Dermis blood vessel endothelial cell (primary cell): ENCODE measurements at regions not wholly inside any gene's neighbourhood (a gene's known extent, or its start where the extent isn't known, plus 50 kb on each side); places are given as distances from the start of the nearest gene placed in this dataset.
"Not testable (repeated sequence)": the region's sequence is repeated elsewhere in the genome, so short reads cannot be mapped to it uniquely, and the experiment has no call there.

ENCODE experiments used
- DNase-seq: peaks from one replicate; pipeline ENCODE4 v3.0.0; 2010

DNA sequence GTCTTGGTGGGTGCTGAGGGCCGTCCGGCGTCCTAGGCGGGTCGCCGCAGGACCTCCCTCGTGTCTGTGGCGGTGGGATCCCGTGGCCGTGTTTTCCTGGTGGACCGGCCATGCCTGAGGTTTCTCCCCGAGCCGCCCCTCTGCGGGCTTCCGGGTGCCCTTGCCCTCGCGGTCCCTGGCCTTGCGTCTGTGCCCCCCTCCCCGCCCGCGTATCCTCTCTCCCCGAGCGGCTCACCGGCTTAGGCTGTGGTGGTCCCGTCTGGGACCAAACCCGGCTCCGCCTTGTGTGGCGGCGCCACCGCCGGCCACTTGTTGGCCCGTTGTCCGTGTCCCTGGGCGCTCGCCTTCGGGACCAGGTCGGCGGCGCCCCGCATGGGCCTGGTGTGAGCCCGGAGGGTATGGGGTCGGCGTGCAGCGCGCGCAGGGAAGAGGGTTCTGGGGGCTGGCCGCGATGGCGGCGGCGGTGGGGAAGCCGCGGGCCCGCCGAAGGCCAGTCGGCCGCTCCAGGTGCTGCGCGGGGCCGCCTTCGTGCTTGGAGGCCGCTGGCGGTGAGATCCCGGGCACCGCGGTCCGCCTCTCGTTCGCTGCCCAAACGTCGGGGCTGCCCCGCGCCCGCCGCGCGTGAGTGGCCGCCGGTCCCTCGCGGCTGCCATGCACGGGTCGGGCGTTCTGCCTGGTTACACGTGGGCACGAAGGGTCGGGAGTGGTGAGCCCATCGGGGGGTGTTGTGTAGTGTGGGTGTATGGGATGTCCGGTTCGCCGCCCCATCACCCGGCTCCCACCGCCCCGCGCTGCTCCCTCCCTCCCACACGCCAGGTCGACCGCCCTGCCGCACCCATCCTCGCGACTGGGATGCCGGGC lies 3899.1 kb upstream of the OR11H1 start:
- DNase-seq: no peak

DNA sequence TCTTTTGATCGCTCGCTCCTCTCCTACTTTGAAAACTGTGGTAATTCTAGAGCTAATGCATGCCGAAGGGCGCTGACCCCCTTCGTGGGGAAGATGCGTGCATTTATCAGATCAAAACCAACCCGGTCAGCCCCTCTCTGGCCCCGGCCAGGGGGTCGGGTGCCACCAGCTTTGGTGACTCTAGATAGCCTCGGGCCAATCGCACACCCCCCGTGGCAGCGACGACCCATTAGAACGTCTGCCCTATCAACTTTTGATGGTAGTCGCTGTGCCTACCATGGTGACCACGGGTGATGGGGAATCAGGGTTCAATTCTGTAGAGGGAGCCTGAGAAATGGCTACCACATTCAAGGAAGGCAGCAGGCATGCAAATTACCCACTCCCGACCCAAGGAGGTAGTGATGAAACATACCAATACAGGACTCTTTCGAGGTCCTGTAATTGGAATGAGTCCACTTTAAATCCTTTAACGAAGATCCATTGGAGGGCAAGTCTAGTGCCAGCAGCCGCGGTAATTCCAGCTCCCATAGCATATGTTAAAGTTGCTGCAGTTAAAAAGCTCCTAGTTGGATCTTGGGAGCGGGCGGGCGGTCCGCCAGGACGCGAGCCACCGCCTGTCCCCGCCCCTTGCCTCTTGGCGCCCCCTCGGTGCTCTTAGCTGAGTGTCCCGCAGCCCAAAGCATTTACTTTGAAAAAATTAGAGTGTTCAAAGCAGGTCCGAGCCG lies 3898.2 kb upstream of the OR11H1 start:
- DNase-seq: no peak

DNA sequence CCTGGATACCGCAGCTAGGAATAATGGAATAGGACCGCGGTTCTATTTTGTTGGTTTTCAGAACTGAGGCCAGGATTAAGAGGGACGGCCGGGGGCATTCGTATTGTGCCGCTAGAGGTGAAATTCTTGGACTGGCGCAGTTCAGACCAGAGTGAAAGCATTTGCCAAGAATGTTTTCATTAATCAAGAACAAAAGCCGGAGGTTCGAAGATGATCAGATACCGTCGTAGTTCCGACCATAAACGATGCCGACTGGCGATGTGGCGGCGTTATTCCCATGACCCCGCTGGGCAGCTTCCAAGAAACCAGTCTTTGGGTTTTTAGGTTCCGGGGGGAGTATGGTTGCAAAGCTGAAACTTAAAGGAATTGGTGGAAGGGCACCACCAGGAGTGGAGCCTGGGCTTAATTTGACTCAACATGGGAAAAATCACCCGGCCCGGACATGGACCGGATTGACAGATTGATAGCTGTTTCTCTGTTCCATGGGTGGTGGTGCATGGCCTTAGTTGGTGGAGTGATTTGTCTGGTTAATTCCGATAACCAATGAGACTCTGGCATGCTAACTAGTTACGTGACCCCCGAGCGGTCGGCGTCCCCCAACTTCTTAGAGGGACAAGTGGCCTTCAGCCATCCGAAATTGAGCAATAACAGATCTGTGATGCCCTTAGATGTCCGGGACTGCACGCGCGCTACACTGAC lies 3897.5 kb upstream of the OR11H1 start:
- not testable (repeated sequence) for DNase-seq
